ENCODE measurements at regions not wholly inside any gene's neighbourhood (a gene's known extent, or its start where the extent isn't known, plus 50 kb on each side); places are given as distances from the start of the nearest gene placed in this dataset.

DNA sequence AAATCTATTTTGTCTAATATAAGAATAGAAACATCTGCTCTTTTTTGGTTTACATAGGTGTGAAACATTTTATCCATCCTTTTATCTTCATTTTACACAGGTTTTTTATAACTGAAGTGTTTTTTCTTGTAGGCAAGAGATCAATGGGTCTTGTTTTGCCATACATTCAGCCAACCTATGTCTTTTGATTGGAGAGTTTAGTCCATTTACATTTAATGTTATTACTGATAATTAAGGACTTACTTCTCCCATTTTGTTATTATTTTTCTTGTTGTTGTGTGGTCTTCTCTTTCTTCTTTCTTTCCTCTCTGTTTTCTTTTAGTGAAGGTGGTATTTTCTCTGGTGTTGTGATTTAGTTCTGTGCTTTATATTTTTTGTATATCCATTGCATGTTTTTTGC is 785.3 kb downstream of the ARAP2 start:
- ATAC-seq (ENCODE audit: low FRiP score): no peak
- no peak for DNase-seq (ENCODE audit: low spot score)
- TF ChIP-seq, protein P1, sequence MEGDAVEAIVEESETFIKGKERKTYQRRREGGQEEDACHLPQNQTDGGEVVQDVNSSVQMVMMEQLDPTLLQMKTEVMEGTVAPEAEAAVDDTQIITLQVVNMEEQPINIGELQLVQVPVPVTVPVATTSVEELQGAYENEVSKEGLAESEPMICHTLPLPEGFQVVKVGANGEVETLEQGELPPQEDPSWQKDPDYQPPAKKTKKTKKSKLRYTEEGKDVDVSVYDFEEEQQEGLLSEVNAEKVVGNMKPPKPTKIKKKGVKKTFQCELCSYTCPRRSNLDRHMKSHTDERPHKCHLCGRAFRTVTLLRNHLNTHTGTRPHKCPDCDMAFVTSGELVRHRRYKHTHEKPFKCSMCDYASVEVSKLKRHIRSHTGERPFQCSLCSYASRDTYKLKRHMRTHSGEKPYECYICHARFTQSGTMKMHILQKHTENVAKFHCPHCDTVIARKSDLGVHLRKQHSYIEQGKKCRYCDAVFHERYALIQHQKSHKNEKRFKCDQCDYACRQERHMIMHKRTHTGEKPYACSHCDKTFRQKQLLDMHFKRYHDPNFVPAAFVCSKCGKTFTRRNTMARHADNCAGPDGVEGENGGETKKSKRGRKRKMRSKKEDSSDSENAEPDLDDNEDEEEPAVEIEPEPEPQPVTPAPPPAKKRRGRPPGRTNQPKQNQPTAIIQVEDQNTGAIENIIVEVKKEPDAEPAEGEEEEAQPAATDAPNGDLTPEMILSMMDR (IDR thresholded peaks at IDR 0.05): no peak

DNA sequence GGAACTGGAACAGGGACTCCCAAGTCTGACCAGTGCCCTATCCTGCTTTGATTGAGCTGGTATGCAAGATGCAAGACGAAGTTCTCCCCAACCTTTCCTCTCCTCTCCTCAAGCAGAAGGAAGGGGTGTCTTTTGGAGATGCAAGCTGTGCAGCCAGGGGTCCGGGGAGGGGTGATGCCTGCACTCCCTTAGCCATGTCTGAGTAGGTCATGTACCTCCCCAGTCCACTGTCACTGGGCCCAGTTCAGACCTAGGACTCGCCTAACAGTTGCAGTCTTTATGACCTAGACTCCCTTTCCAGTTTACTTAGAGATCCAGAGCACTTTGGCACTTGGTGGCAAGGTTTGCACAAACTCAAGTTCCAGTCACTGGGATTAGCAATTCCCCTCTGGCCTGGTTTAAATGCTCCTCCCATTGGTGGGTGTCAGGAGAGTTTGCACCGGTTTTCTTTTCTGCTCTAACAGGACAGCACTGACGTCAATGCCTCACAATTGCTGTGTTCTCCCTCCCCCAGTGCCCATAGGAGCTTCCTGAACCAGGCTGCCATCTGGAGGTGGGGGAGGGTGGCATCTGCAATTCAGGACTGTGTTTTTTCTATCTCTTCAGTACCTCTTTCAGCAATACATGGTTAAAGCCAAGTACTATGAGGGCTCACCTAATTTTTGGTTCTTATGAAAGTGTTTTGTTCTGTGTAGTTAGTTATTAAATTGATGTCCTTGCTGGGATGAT is 782.2 kb downstream of the ARAP2 start:
- ATAC-seq (ENCODE audit: low FRiP score): no peak
- no peak for DNase-seq (ENCODE audit: low spot score)
- TF ChIP-seq, protein P1 (IDR thresholded peaks at IDR 0.05): no peak

DNA sequence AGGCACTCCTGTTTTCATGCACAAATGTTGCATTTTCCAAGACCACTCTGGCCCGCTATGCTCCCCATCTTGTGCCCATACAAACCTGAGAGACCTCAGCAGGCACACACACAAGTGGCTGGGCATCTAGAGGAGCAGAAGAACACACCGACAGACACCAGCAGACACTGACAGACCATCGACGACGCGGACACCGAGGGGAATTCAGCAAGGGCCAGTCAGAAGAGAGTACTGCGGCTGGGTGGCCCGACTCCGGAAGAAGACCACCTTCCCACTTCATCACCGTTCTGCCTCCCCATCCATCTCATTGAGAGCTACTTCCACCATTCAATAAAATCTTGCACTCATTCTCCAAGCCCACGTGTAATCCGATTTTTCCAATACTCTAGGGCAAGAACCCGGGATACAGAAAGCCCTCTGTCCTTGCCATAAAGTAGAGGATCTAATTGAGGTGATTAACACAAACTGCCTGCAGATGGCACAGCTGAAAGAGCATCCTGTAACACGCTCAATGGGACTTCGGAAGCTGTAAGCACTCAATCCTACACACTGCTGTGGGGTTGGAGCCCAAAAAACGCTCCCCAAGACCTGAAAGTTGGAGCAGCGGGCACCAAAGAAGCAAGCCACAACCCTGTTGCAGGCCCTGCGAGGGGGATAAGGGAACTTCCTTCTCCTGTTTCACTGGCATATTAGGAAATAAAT is 780.9 kb downstream of the ARAP2 start:
- ATAC-seq (ENCODE audit: low FRiP score) (no peak), DNase-seq (ENCODE audit: low spot score) (no peak)

DNA sequence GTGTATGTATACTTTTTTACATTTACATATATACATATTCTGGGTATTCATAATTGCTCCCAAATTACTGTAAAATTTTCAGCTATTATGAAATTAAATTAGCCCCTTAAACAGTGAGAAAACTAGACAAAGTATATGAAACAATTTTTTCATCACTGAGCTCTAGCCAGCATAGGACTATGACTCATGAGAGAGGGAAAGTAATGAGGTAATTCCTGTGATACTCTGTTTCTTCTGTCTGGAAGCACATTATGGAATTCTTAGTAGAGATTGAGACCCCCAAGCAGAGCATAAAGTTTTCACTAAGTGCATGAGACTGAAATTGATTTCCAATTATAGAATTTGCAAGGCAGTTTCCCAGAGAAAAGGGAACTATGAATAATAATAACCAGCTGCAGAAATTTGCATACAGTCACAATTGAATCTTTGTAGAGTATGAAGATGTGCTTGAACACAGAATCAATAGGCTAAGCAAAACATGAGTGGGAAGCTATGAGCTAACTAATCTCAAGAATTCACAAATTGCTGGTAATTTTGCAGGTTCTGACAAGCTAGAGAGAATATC is 779.3 kb downstream of the ARAP2 start:
- DNase-seq (ENCODE audit: low spot score) (no peak), ATAC-seq (ENCODE audit: low FRiP score) (no peak)
- TF ChIP-seq, protein P1 (IDR thresholded peaks at IDR 0.05): no peak

More for the DNA sequence above, 780.9 kb downstream of the ARAP2 start:
- TF ChIP-seq, protein P1 (IDR thresholded peaks at IDR 0.05): no peak

DNA sequence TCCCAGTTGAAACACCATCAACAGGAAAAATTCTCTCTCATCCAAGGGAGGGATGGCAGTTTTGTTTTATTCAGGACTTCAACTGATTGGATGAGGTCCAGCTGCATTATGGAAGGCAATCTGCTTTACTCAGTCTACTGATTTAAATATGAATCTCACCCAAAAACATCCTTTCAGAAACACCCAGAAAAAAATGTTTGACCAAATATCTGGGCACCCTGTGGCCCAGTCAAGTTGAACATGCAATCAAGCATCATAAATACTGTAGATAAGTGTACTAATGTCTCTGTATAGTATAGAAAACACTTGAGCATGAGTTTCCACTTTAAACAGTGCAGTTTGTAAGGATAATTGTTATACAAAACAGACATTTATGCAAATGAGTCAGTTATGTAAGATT is 753.2 kb downstream of the ARAP2 start:
- ATAC-seq (ENCODE audit: low FRiP score) (no peak), DNase-seq (ENCODE audit: low spot score) (no peak)
- TF ChIP-seq, protein P1 (IDR thresholded peaks at IDR 0.05): no peak

DNA sequence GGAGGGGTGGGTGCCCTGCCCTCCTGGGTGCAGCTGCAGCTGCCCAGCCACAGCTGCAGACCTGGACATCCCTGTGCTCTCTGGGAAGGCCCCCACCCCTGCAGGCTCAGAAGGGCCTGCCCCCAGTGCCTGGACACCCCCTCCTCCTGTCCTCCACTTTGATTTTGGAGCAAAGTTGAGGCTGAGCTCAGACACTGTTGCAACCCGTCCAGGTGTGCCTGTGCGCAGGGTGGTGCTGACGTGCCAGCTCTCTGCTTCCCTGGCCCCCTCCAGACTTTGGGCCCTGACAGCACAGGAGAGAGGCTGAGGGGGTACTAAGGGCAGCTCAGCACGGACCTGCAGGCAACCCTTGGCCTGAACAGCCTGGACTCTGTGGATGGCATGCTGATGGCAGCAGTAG is 750.3 kb downstream of the ARAP2 start:
- DNase-seq (ENCODE audit: low spot score) (no peak), ATAC-seq (ENCODE audit: low FRiP score) (peak; percentile 28)
- TF ChIP-seq, protein P1 (IDR thresholded peaks at IDR 0.05): no peak

Measured in omental fat pad (tissue), 3 donors.